ENCODE measurements at regions not wholly inside any gene's neighbourhood (a gene's known extent, or its start where the extent isn't known, plus 50 kb on each side); places are given as distances from the start of the nearest gene placed in this dataset.
"Not testable (repeated sequence)": the region's sequence is repeated elsewhere in the genome, so short reads cannot be mapped to it uniquely, and the experiment has no call there.

DNA sequence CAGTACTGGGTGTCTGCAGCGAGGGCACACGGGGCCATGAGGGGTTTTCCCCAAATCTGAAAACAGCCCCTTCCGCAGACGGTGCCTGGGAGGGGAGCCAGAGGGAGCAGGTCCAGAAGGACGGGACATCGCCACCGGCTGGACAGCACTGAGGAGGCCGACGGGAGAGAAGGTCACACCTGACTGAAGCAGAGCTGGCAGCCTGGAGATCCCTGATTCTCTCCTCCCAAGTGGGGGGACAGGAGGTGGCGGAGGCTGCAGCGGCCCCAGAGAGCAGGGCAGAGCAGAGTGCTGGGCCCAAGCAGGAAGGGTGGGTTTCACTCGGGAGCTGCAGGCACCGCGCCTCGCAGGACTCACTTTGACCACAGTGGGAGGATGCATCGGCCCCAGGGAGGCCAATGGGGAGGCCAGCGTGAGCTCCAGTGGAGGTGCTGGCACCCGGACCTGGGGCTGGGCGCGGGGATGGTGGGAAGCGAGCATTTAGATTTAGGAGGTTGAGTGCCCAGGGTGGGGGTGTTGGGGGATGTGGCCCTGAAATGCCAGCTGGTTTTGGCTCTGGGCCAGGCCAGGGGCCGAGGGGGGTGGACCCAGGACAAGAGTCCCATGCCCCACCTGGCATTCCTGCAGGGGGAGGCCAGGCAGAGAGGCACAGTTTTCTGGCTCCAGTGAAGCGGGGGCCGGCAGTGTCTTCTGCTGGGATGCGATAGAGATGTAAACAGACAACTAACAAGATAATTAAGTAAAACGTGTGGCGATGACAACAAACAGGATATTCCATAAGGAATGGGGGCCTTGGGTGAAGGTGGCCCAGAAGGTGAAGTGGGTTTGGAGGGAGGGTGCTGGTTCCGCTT lies 92.3 kb upstream of the FGF3 start:
- Histone ChIP-seq H3K4me1 (ENCODE audit: control insufficient read depth, insufficient read depth, low read length) (peaks cover 32% of the 10 kb centered on the region), H3K36me3 (ENCODE audit: control insufficient read depth, insufficient read depth, low read length) (no peaks in the 10 kb centered on the region), H3K9me3 (ENCODE audit: control insufficient read depth, insufficient read depth, low read length) (no peaks in the 10 kb centered on the region), H3K27me3 (ENCODE audit: control insufficient read depth, insufficient read depth, low read length) (peaks cover 9% of the 10 kb centered on the region), H3K4me3 (ENCODE audit: low read depth, low read length) (no peak overlapping the region), H3K27ac (ENCODE audit: low read depth, low read length) (no peak overlapping the region)
- 85% methylated on average over 25 of the region's 28 CpGs for WGBS (ENCODE audit: insufficient coverage)
- DNase-seq (ENCODE audit: low read depth in 4 of 6, low spot score in 6 of 6): no peak

DNA sequence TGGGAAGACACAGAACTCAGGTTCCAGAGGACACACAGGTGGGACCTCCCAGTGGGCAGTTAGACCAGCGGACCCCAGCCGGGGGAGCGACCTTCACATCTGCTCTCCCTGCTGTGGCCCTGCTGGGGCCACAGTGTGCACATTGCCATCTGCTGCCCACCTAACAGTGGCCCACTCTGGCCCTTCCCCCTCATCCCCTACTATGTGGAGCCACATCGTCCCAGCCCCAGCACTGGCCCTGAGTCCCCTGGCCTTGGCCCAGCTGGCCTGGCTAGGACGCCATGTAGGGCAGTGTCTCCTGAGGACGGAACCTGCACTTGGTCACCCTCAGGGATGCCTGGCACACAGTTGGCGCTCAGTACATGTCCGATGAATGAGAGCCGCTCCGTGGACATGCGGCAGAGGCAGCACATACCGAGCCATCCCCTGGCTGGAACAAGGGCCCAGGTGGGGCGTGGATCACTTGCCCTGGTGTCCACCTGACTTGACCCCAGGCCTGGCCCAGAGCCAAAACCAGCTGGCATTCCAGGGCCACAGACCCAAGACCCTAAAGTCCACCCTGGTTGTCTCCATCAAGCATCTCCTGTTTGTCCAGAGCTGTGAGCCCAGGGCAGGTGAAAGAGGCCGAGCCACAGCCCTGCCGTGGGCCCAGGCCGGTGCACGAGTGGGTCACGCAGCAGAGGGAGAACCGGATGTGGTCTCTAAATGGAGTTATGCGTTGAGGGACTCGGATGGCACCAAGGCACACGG lies 93.1 kb upstream of the FGF3 start:
- H3K4me1 ChIP-seq (ENCODE audit: control insufficient read depth, insufficient read depth, low read length): peaks cover 32% of the 10 kb centered on the region
- H3K9me3 ChIP-seq (ENCODE audit: control insufficient read depth, insufficient read depth, low read length): no peaks in the 10 kb centered on the region
- no peak overlapping the region for H3K27ac ChIP-seq (ENCODE audit: low read depth, low read length)
- H3K4me3 ChIP-seq (ENCODE audit: low read depth, low read length): no peak overlapping the region
- H3K27me3 ChIP-seq (ENCODE audit: control insufficient read depth, insufficient read depth, low read length): peaks cover 9% of the 10 kb centered on the region
- H3K36me3 ChIP-seq (ENCODE audit: control insufficient read depth, insufficient read depth, low read length): no peaks in the 10 kb centered on the region
- WGBS (ENCODE audit: insufficient coverage): 89% methylated on average over 22 of the region's 22 CpGs
- no peak for DNase-seq (ENCODE audit: low read depth in 4 of 6, low spot score in 6 of 6)

DNA sequence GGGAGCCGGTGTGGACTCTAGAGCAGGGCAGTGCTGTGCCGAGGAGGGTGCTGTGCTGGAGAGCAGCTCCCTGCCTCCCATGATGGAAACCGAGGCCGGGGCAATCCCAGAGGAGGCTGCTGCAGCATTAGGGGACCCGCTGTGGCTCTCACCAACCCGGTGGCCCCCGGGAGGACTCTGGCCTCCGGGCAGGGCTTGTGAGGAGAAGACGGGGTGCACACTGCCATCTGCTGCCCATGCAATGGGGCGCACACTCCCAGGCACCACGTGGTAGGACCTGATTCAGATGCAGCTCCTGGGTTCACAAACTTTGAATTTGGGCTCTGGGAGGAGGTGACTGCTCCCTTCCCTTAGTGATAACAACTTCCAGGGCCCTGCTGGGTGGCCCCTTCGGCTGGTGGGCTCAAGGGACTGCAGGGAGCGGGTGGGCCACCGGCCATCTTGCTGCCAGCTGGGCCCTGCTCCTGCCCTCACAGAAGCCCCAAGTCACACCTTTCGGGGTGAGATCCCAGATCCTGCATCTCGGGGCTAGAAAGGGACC lies 93.8 kb upstream of the FGF3 start:
- Histone ChIP-seq H3K36me3 (ENCODE audit: control insufficient read depth, insufficient read depth, low read length) (no peaks in the 10 kb centered on the region), H3K4me1 (ENCODE audit: control insufficient read depth, insufficient read depth, low read length) (peaks cover 32% of the 10 kb centered on the region), H3K9me3 (ENCODE audit: control insufficient read depth, insufficient read depth, low read length) (no peaks in the 10 kb centered on the region), H3K4me3 (ENCODE audit: low read depth, low read length) (no peak overlapping the region), H3K27ac (ENCODE audit: low read depth, low read length) (no peak overlapping the region), H3K27me3 (ENCODE audit: control insufficient read depth, insufficient read depth, low read length) (peaks cover 8% of the 10 kb centered on the region)
- DNase-seq (ENCODE audit: low read depth in 4 of 6, low spot score in 6 of 6): peak in 1 of 6 donors; percentile 18
- 58% methylated on average over 14 of the region's 16 CpGs for WGBS (ENCODE audit: insufficient coverage)

DNA sequence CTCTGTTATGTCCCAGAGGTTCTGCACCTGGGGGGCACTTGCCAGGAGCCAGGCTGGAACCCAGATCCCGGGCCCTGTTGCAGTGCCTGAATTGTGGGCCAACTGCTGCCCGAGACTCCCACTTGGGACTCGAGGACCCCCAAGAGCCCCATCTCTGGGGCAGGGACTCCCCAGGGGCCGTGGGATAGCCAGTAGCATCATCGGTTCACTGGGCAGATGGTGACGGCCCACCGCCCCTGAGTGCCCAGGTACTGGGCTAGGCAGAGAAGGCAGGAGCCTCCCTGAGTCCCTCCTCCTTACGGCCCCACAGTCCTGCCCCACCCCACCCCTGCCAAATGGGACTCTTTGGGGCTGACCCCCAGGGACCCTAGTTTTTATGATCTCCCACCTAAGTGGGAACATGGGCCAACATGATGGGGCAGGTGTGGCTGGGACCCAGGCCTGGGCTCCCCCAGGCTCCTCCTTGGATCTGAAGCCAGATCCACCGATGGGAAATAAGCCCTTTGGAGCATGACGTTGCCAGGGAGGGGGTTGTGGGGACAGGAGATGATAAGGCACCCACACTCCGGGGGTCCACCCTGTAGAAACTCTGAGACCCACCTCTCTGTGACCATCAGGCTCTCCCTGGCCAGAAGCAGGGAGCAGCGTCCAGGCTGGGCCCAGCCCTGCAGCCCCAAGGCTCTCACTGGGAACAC lies 94.5 kb upstream of the FGF3 start:
- peaks cover 38% of the 10 kb centered on the region for H3K4me1 ChIP-seq (ENCODE audit: control insufficient read depth, insufficient read depth, low read length)
- H3K9me3 ChIP-seq (ENCODE audit: control insufficient read depth, insufficient read depth, low read length): no peaks in the 10 kb centered on the region
- H3K27me3 ChIP-seq (ENCODE audit: control insufficient read depth, insufficient read depth, low read length): peaks cover 14% of the 10 kb centered on the region
- no peak overlapping the region for H3K4me3 ChIP-seq (ENCODE audit: low read depth, low read length)
- H3K27ac ChIP-seq (ENCODE audit: low read depth, low read length): no peak overlapping the region
- H3K36me3 ChIP-seq (ENCODE audit: control insufficient read depth, insufficient read depth, low read length): no peaks in the 10 kb centered on the region
- DNase-seq (ENCODE audit: low read depth in 4 of 6, low spot score in 6 of 6): no peak
- 82% methylated on average over 12 of the region's 12 CpGs for WGBS (ENCODE audit: insufficient coverage)

DNA sequence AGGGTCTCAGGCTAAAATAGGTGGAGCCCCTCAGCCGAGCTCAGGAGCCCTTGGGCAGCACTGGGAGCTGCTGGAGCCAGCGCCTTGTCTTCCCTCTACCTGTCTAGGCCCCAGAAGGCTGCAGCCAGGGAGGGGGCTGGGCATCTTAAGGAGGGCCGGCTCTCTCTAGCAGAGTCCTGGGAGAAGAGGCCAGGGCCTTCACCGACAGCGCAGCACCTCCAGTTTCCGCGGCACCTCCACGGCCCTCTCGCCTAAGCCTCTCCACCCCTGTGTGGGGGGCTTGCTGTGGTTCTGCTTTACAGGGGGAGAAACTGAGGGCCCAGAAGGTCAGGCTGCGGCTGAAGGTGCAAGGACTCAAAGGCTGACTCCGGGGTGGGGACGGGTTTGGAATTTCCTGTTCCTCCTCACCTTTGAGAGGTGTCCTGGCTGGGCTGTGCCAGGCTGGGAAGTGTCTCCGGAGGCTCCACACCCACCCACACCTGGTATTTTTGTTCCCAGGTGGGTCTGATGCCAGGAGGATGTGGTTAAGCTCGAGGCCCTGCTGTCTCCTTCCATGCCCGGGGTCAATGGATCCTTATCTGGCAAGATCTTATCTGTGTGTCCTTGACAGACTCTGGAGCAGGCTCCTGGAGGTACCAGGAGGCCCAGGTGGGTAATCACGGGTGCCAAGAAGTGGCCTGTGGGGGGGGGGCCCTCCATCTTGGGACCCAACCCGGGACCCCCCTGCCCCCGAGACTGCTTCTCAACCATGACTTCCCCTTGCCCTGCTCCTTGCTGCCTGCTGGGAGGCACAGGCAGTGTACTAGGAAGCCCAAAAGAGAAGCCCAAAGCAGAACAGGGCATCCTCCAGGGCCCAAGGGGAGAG lies 95.3 kb upstream of the FGF3 start:
- peaks cover 36% of the 10 kb centered on the region for H3K4me1 ChIP-seq (ENCODE audit: control insufficient read depth, insufficient read depth, low read length)
- whole genome bisulfite sequencing (ENCODE audit: insufficient coverage): 76% methylated on average over 11 of the region's 18 CpGs
- no peak for DNase-seq (ENCODE audit: low read depth in 4 of 6, low spot score in 6 of 6)

DNA sequence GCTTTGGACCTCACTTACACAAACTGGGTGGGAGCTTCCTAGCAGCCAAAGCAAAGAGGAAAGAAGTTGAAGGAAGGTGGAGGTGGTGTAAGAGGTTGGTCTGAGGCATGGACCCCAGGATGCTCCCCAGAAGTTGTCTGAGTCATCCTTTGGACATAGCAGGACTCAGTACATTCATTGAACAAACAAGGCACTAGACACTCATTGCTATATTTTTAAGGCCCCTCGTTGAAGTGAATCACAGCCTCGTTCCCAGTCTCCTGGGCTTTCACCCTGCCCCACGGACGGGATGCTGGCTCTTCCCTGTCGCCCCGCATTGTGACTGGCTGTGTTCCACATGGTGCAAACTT lies 95.9 kb upstream of the FGF3 start:
- Histone ChIP-seq H3K9me3 (ENCODE audit: control insufficient read depth, insufficient read depth, low read length) (no peaks in the 10 kb centered on the region), H3K4me1 (ENCODE audit: control insufficient read depth, insufficient read depth, low read length) (peaks cover 30% of the 10 kb centered on the region), H3K4me3 (ENCODE audit: low read depth, low read length) (no peak overlapping the region), H3K36me3 (ENCODE audit: control insufficient read depth, insufficient read depth, low read length) (no peaks in the 10 kb centered on the region), H3K27ac (ENCODE audit: low read depth, low read length) (no peak overlapping the region), H3K27me3 (ENCODE audit: control insufficient read depth, insufficient read depth, low read length) (peaks cover 21% of the 10 kb centered on the region)
- WGBS (ENCODE audit: insufficient coverage): 55% methylated on average over 6 of the region's 6 CpGs
- no peak for DNase-seq (ENCODE audit: low read depth in 4 of 6, low spot score in 6 of 6)

More for the DNA sequence above, 95.3 kb upstream of the FGF3 start:
- H3K27ac ChIP-seq (ENCODE audit: low read depth, low read length): no peak overlapping the region
- H3K27me3 ChIP-seq (ENCODE audit: control insufficient read depth, insufficient read depth, low read length): peaks cover 20% of the 10 kb centered on the region
- no peaks in the 10 kb centered on the region for H3K9me3 ChIP-seq (ENCODE audit: control insufficient read depth, insufficient read depth, low read length)
- H3K4me3 ChIP-seq (ENCODE audit: low read depth, low read length): no peak overlapping the region
- H3K36me3 ChIP-seq (ENCODE audit: control insufficient read depth, insufficient read depth, low read length): no peaks in the 10 kb centered on the region

DNA sequence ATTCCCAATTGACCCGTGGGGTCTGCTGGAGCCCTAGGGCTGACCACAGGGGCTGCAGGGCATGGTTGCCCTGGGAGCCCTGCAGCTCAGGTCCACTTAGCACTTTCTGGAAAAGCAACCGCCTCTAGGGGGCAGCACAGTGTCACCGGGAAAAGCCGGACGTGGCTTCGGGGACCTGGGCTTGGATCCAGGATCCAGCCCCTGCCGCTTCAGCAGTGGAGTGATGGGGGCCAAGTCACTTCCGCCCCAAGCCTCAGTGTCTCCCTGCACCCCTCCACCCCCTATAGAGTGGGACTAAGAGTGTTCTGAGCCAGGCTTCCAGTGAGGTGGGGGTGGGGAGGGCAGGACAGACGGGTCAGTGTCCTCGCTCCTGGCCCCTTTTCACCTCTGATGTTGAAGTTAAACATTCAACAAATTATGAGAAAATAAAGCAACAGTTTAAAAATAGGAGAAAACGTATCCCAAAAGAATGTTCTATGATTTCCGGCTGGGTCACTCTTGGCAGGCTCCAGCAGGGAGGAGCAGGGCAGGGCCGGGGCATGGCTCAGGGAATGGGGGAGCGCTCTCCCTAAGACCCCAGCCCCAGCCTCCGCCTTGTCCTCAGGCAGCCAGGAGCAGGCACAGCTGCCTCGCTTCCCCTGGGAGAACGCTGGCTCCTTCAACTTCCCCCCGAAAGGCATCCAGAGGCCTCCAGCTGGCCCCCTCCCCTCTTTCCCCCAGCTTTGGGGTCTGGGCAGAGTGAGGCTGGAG lies 96.5 kb upstream of the FGF3 start:
- no peaks in the 10 kb centered on the region for H3K9me3 ChIP-seq (ENCODE audit: control insufficient read depth, insufficient read depth, low read length)
- 33% methylated on average over 10 of the region's 18 CpGs for WGBS (ENCODE audit: insufficient coverage)
- no peak overlapping the region for H3K27ac ChIP-seq (ENCODE audit: low read depth, low read length)
- DNase-seq (ENCODE audit: low read depth in 4 of 6, low spot score in 6 of 6): peak; percentile 31 to 87 (median 57)
- no peaks in the 10 kb centered on the region for H3K36me3 ChIP-seq (ENCODE audit: control insufficient read depth, insufficient read depth, low read length)
- peaks cover 21% of the 10 kb centered on the region for H3K27me3 ChIP-seq (ENCODE audit: control insufficient read depth, insufficient read depth, low read length)
- no peak overlapping the region for H3K4me3 ChIP-seq (ENCODE audit: low read depth, low read length)
- peaks cover 29% of the 10 kb centered on the region for H3K4me1 ChIP-seq (ENCODE audit: control insufficient read depth, insufficient read depth, low read length)

DNA sequence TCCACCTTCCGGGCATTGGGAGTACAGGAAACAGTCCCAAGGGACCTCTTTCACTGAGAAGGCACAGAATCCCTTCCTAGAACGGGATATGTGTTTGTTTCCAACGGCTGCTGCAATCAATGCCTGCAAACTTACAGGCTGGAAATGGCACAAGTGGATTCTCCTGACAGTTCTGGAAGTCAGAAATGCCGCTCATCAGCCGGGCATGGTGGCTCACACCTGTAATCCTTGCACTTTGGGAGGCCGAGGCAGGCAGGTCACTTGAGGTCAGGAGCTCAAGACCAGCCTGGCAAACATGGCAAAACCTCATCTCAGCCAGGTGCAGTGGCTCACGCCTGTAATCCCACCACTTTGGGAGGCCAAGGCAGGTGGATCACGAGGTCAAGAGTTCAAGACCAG lies 97.0 kb upstream of the FGF3 start:
- WGBS (ENCODE audit: insufficient coverage): 71% methylated on average over 8 of the region's 8 CpGs
- H3K4me3 ChIP-seq (ENCODE audit: low read depth, low read length); H3K36me3 ChIP-seq (ENCODE audit: control insufficient read depth, insufficient read depth, low read length); H3K9me3 ChIP-seq (ENCODE audit: control insufficient read depth, insufficient read depth, low read length); DNase-seq (ENCODE audit: low read depth in 4 of 6, low spot score in 6 of 6); H3K27ac ChIP-seq (ENCODE audit: low read depth, low read length): not testable (repeated sequence)
- H3K27me3 ChIP-seq (ENCODE audit: control insufficient read depth, insufficient read depth, low read length): peaks cover 21% of the 10 kb centered on the region
- peaks cover 25% of the 10 kb centered on the region for H3K4me1 ChIP-seq (ENCODE audit: control insufficient read depth, insufficient read depth, low read length)

All from spinal cord (tissue), 9 donors.